Psoas muscle (tissue), 7 donors: ENCODE measurements at regions not wholly inside any gene's neighbourhood (a gene's known extent, or its start where the extent isn't known, plus 50 kb on each side); places are given as distances from the start of the nearest gene placed in this dataset.

ENCODE experiments used
- ATAC-seq, 4 donors: fragments of 200-7000 bp; cut with Tn5 transposase; one replicate each; pipeline ENCODE4 v1.9.1; 2020; ENCODE audit warnings: moderate library complexity in 3 of 4, mild to moderate bottlenecking in 2 of 4
- DNase-seq, 2 donors: peaks; one replicate each; pipeline ENCODE4 v3.0.0-alpha.2; 2020
- H3K27ac ChIP-seq: fragments of 200-600 bp; one replicate; pipeline ENCODE4 v1.8.0; 2022
- H3K27me3 ChIP-seq, 3 donors: fragments of 200-600 bp in 1 of 3; one replicate each; pipeline versions ENCODE4 v1.6.1 to v1.8.0; 2013 to 2022; ENCODE audit warnings: low read length in 2 of 3, mild to moderate bottlenecking in 2 of 3, moderate library complexity in 1 of 3; ENCODE audit not compliant: insufficient read depth in 3 of 3
- H3K36me3 ChIP-seq, 2 donors: fragments of 200-600 bp in 1 of 2; one replicate each; pipeline versions ENCODE4 v1.6.1 to v1.8.0; 2013 to 2022; ENCODE audit warnings: low read depth in 1 of 2, mild to moderate bottlenecking in 1 of 2, moderate library complexity in 1 of 2; ENCODE audit not compliant: insufficient read depth in 1 of 2
- H3K4me1 ChIP-seq: fragments of 200-600 bp; one replicate; pipeline ENCODE4 v1.8.0; 2022
- H3K4me3 ChIP-seq: fragments of 200-600 bp; one replicate; pipeline ENCODE4 v1.8.0; 2022; ENCODE audit warnings: mild to moderate bottlenecking
- H3K9me3 ChIP-seq: fragments of 200-600 bp; one replicate; pipeline ENCODE4 v1.8.0; 2022
- WGBS, 3 donors: extraction: QIAGEN DNeasy Blood & Tissue Kit; methylation state at CpG; one replicate each; pipeline versions ENCODE4 v1.1.6 to v1.1.7; 2013; 5-methylcytosine and 5-hydroxymethylcytosine counted together
- intact Hi-C, 2 donors: fragments of 100-400 bp; cut with DNase I; formaldehyde crosslinking; loops; one replicate each; pipeline versions ENCODE4 v1.11.0 to v1.14.2; 2022
- TF ChIP-seq, protein P1 (sequence below): fragments of 200-600 bp; IDR thresholded peaks from one replicate; pipeline ENCODE4 v1.8.0; 2022; ENCODE audit warnings: antibody characterized with exemption
- donor health status: healthy with polysubstance abuse.
- donor health status: DM: no; HTN: no; CAD: no; lungs with moderate emphysema.
- donor health status: Bipolar disorder and iron deficiency.
- donor health status: healthy.
- donor health status: DM: yes; HTN: yes; CAD: no.
- donor health status: DM: no; HTN: no; CAD: no.
- donor health status: DM: yes; HTN: yes; CAD: no.

DNA sequence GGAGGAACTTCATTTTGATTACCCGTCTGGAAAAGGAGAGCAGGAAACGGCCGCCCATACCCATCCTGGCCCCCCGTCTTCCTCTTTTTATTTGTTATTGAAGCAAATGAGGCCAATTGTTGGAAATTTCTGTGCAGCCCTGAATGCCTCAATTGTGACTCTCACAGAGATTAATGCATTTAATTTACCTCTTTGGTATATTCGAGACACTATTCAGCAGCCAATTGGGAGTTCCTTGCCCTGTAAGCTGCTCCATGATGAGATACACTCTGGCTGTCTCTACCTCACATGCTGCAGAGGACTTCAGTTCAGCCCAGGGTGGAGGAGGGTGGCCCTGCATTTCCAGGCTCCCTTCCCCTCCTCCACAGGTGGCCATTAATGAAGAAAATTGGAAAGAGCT is 60.6 kb upstream of the NTM start:
- DNase-seq (no peak), ATAC-seq (no peak)
- 67 to 75% (median 68%) methylated on average over 5 of the region's 5 CpGs for WGBS, 3 donors
- Histone ChIP-seq H3K4me1 (no peaks in the 10 kb centered on the region), H3K27ac (no peak overlapping the region), H3K36me3 (no peaks in the 10 kb centered on the region), H3K9me3 (no peaks in the 10 kb centered on the region), H3K4me3 (no peak overlapping the region), H3K27me3 (no peaks in the 10 kb centered on the region)
- TF ChIP-seq, protein P1, sequence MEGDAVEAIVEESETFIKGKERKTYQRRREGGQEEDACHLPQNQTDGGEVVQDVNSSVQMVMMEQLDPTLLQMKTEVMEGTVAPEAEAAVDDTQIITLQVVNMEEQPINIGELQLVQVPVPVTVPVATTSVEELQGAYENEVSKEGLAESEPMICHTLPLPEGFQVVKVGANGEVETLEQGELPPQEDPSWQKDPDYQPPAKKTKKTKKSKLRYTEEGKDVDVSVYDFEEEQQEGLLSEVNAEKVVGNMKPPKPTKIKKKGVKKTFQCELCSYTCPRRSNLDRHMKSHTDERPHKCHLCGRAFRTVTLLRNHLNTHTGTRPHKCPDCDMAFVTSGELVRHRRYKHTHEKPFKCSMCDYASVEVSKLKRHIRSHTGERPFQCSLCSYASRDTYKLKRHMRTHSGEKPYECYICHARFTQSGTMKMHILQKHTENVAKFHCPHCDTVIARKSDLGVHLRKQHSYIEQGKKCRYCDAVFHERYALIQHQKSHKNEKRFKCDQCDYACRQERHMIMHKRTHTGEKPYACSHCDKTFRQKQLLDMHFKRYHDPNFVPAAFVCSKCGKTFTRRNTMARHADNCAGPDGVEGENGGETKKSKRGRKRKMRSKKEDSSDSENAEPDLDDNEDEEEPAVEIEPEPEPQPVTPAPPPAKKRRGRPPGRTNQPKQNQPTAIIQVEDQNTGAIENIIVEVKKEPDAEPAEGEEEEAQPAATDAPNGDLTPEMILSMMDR, result no peak
- intact Hi-C loops, result no loop called here

DNA sequence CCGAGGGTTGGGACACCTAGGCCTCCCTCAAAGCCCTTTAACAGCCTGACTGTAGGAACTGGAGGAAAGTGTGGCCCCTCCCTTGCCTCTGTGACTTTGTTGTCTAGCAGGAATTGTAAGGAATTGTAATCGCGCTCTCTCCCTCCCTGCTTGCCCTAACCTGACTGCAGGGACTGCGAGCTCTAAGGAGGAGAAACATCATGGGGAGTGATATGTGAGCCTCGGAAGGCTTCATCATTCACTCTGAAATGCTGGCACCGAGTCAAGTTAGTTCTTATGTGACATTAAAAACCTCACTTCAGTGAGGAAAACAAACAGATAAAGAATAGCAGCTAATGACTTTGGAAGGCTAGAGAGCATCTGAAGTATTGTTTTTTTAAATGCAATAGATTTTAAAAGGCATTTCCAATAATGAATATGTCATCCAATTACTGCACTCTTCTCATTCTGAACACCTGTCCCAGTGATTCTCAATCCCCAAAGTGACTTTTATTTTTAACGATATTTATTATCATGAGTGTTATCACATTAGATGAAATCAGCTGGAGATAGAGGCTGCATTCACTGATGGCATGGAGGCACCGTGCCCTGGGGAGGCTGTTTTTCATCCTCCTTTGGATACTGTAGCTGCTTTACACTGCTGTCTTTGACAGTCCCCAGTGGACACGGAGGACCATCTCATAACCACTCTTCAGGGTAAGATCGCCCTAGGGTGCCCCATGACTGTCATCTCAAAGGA is 58.5 kb upstream of the NTM start:
- intact Hi-C loops, result no loop called here
- Histone ChIP-seq H3K4me3 (no peak overlapping the region), H3K9me3 (no peaks in the 10 kb centered on the region), H3K27ac (no peak overlapping the region), H3K27me3 (no peaks in the 10 kb centered on the region), H3K4me1 (no peaks in the 10 kb centered on the region), H3K36me3 (no peaks in the 10 kb centered on the region)
- WGBS, 3 donors, result 62 to 72% (median 64%) methylated on average over 10 of the region's 10 CpGs
- no peak for DNase-seq
- no peak for ATAC-seq
- TF ChIP-seq, protein P1, result no peak
